ENCODE measurements at regions not wholly inside any gene's neighbourhood (a gene's known extent, or its start where the extent isn't known, plus 50 kb on each side); places are given as distances from the start of the nearest gene placed in this dataset.

- Mint-ChIP-seq H3K36me3 (ENCODE audit: low read depth) (peaks cover 5% of the 10 kb centered on the region), H3K4me1 (peaks cover 8% of the 10 kb centered on the region), H3K4me3 (no peak overlapping the region), H3K27ac (ENCODE audit: unreplicated experiment) (peak overlapping the region; percentile 58), H3K27me3 (ENCODE audit: low read depth) (no peaks in the 10 kb centered on the region), H3K9me3 (no peaks in the 10 kb centered on the region)
- no peak for DNase-seq (ENCODE audit: low read depth, low spot score)
- no peak for TF ChIP-seq CTCF (conservative IDR thresholded peaks at IDR 0.05)
These were observed 95.2 kb upstream of the TIAM2 start for GRCh38 chr6:154899824-154900463.

GRCh38 chr6:154901876-154902552, 93.1 kb upstream of the TIAM2 start:
- no peak overlapping the region for H3K27ac Mint-ChIP-seq (ENCODE audit: unreplicated experiment)

GRCh38 chr6:154907291-154907690, 87.8 kb upstream of the TIAM2 start:
- H3K4me3 Mint-ChIP-seq, result no peak overlapping the region

More at GRCh38 chr6:154901876-154902552, 93.1 kb upstream of the TIAM2 start:
- no peak for TF ChIP-seq CTCF (conservative IDR thresholded peaks at IDR 0.05)
- Mint-ChIP-seq H3K9me3 (no peaks in the 10 kb centered on the region), H3K36me3 (ENCODE audit: low read depth) (peaks cover 2% of the 10 kb centered on the region), H3K4me3 (no peak overlapping the region), H3K4me1 (peaks cover 8% of the 10 kb centered on the region), H3K27me3 (ENCODE audit: low read depth) (no peaks in the 10 kb centered on the region)
- DNase-seq (ENCODE audit: low read depth, low spot score), result no peak

GRCh38 chr6:154908723-154909122, 86.4 kb upstream of the TIAM2 start:
- Mint-ChIP-seq H3K9me3 (no peaks in the 10 kb centered on the region), H3K4me3 (no peak overlapping the region), H3K36me3 (ENCODE audit: low read depth) (no peaks in the 10 kb centered on the region), H3K27ac (ENCODE audit: unreplicated experiment) (no peak overlapping the region), H3K4me1 (peaks cover 36% of the 10 kb centered on the region), H3K27me3 (ENCODE audit: low read depth) (no peaks in the 10 kb centered on the region)
- DNase-seq (ENCODE audit: low read depth, low spot score), result no peak
- no peak for TF ChIP-seq CTCF (conservative IDR thresholded peaks at IDR 0.05)

More at GRCh38 chr6:154907291-154907690, 87.8 kb upstream of the TIAM2 start:
- no peaks in the 10 kb centered on the region for H3K36me3 Mint-ChIP-seq (ENCODE audit: low read depth)
- no peak for DNase-seq (ENCODE audit: low read depth, low spot score)
- no peaks in the 10 kb centered on the region for H3K9me3 Mint-ChIP-seq
- no peak overlapping the region for H3K27ac Mint-ChIP-seq (ENCODE audit: unreplicated experiment)
- no peaks in the 10 kb centered on the region for H3K27me3 Mint-ChIP-seq (ENCODE audit: low read depth)
- TF ChIP-seq CTCF (conservative IDR thresholded peaks at IDR 0.05), result no peak
- peaks cover 36% of the 10 kb centered on the region for H3K4me1 Mint-ChIP-seq

GRCh38 chr6:154909311-154909710, 85.8 kb upstream of the TIAM2 start:
- no peaks in the 10 kb centered on the region for H3K9me3 Mint-ChIP-seq
- no peak for TF ChIP-seq CTCF (conservative IDR thresholded peaks at IDR 0.05)
- peak overlapping the region; percentile 89 for H3K27ac Mint-ChIP-seq (ENCODE audit: unreplicated experiment)
- DNase-seq (ENCODE audit: low read depth, low spot score), result no peak
- no peaks in the 10 kb centered on the region for H3K27me3 Mint-ChIP-seq (ENCODE audit: low read depth)
- peak overlapping the region; percentile 81 for H3K4me3 Mint-ChIP-seq
- H3K4me1 Mint-ChIP-seq, result peaks cover 36% of the 10 kb centered on the region
- H3K36me3 Mint-ChIP-seq (ENCODE audit: low read depth), result no peaks in the 10 kb centered on the region

Measured in neural crest cell (in vitro differentiated cells).